RWPE2 (cell line): ENCODE measurements at regions not wholly inside any gene's neighbourhood (a gene's known extent, or its start where the extent isn't known, plus 50 kb on each side); places are given as distances from the start of the nearest gene placed in this dataset.

Experiments used
- ATAC-seq: fragments of 200-7000 bp; cut with Tn5 transposase; 3 replicates; pipeline ENCODE4 v1.9.1; 2021; ENCODE audit warnings: low read depth
- DNase-seq: peaks from one replicate; pipeline ENCODE4 v3.0.0-alpha.2; 2020; ENCODE audit warnings: low spot score
- H3K27ac ChIP-seq: fragments of 450-650 bp; 2 replicates; pipeline ENCODE4 v1.5.1; 2017; ENCODE audit warnings: mild to moderate bottlenecking; ENCODE audit not compliant: poor library complexity, severe bottlenecking
- H3K27me3 ChIP-seq: fragments of 250-450 bp; sonication (Bioruptor Pico); 2 replicates; pipeline ENCODE4 v1.5.1; 2021; ENCODE audit warnings: mild to moderate bottlenecking, moderate library complexity; ENCODE audit not compliant: insufficient read depth, poor library complexity, severe bottlenecking
- H3K36me3 ChIP-seq: fragments of 250-450 bp; sonication (Bioruptor Pico); 2 replicates; pipeline ENCODE4 v1.5.1; 2020; ENCODE audit warnings: low read depth, mild to moderate bottlenecking, moderate library complexity
- H3K4me1 ChIP-seq: fragments of 250-450 bp; sonication (Bioruptor Pico); 2 replicates; pipeline ENCODE4 v1.5.1; 2021; ENCODE audit warnings: mild to moderate bottlenecking, moderate library complexity; ENCODE audit not compliant: insufficient read depth, poor library complexity, severe bottlenecking
- H3K4me3 ChIP-seq: fragments of 250-450 bp; sonication (Bioruptor Pico); 2 replicates; pipeline ENCODE4 v1.5.1; 2021; ENCODE audit warnings: mild to moderate bottlenecking, moderate library complexity; ENCODE audit not compliant: severe bottlenecking
- H3K9me3 ChIP-seq: fragments of 250-450 bp; sonication (Bioruptor Pico); 2 replicates; pipeline ENCODE4 v1.5.1; 2021; ENCODE audit warnings: mild to moderate bottlenecking, moderate library complexity; ENCODE audit not compliant: severe bottlenecking
- CTCF ChIP-seq: fragments of 450-650 bp; IDR thresholded peaks from one replicate; pipeline ENCODE4 v1.5.1; 2017; ENCODE audit warnings: mild to moderate bottlenecking, moderate library complexity; ENCODE audit not compliant: poor library complexity, severe bottlenecking

- Histone ChIP-seq H3K27ac (no peak overlapping the region), H3K27me3 (no peaks in the 10 kb centered on the region), H3K36me3 (no peaks in the 10 kb centered on the region), H3K9me3 (no peaks in the 10 kb centered on the region), H3K4me3 (no peak overlapping the region), H3K4me1 (no peaks in the 10 kb centered on the region)
- TF ChIP-seq CTCF: no peak
- ATAC-seq: no peak
- no peak for DNase-seq
Measured at GRCh38 chr6:153927867-153928266, 111.2 kb upstream of the OPRM1 start.

- no peak overlapping the region for H3K4me3 ChIP-seq
- H3K27ac ChIP-seq: no peak overlapping the region
- ATAC-seq: no peak
- no peaks in the 10 kb centered on the region for H3K4me1 ChIP-seq
- DNase-seq: no peak
- no peaks in the 10 kb centered on the region for H3K36me3 ChIP-seq
- H3K27me3 ChIP-seq: no peaks in the 10 kb centered on the region
- no peak for TF ChIP-seq CTCF
- no peaks in the 10 kb centered on the region for H3K9me3 ChIP-seq
Measured at GRCh38 chr6:153898360-153899059, 140.5 kb upstream of the OPRM1 start.

- no peaks in the 10 kb centered on the region for H3K9me3 ChIP-seq
- no peak for TF ChIP-seq CTCF
Measured at GRCh38 chr6:153882411-153882810, 156.6 kb upstream of the OPRM1 start.

GRCh38 chr6:153873541-153873940, 165.5 kb upstream of the OPRM1 start:
- Histone ChIP-seq H3K27me3 (no peaks in the 10 kb centered on the region), H3K4me1 (no peaks in the 10 kb centered on the region), H3K36me3 (no peaks in the 10 kb centered on the region), H3K9me3 (no peaks in the 10 kb centered on the region), H3K27ac (no peak overlapping the region), H3K4me3 (no peak overlapping the region)
- DNase-seq (no peak), ATAC-seq (no peak)
- TF ChIP-seq CTCF: no peak

More at GRCh38 chr6:153882411-153882810, 156.6 kb upstream of the OPRM1 start:
- Histone ChIP-seq H3K4me3 (no peak overlapping the region), H3K27me3 (peaks cover 4% of the 10 kb centered on the region), H3K27ac (no peak overlapping the region), H3K36me3 (no peaks in the 10 kb centered on the region), H3K4me1 (no peaks in the 10 kb centered on the region)
- DNase-seq: no peak
- ATAC-seq: no peak

GRCh38 chr6:153872946-153873345, 166.1 kb upstream of the OPRM1 start:
- ATAC-seq (no peak), DNase-seq (no peak)
- no peaks in the 10 kb centered on the region for H3K9me3 ChIP-seq
- no peaks in the 10 kb centered on the region for H3K27me3 ChIP-seq
- no peak overlapping the region for H3K27ac ChIP-seq
- no peak for TF ChIP-seq CTCF
- no peak overlapping the region for H3K4me3 ChIP-seq
- no peaks in the 10 kb centered on the region for H3K36me3 ChIP-seq
- H3K4me1 ChIP-seq: no peaks in the 10 kb centered on the region
